CD14-positive monocyte (primary cell): ENCODE measurements at regions not wholly inside any gene's neighbourhood (a gene's known extent, or its start where the extent isn't known, plus 50 kb on each side); places are given as distances from the start of the nearest gene placed in this dataset.

ENCODE experiments used
- DNase-seq, 3 donors: peaks; one replicate each; pipeline ENCODE4 v3.0.0-alpha.2; 2011 to 2022
- H2AFZ ChIP-seq: 2 replicates; pipeline ENCODE4 v1.6.0; 2012; ENCODE audit warnings: mild to moderate bottlenecking, low read depth, low read length, inconsistent platforms; ENCODE audit not compliant: insufficient read depth, poor library complexity, severe bottlenecking
- H3K27ac ChIP-seq, 2 donors: 1 replicate in 1 of 2; 2 replicates in 1 of 2; pipeline ENCODE4 v1.5.1; 2012 to 2013; ENCODE audit warnings: low read length in 2 of 2, control low read depth in 1 of 2, inconsistent platforms in 1 of 2, low read depth in 1 of 2, mild to moderate bottlenecking in 1 of 2
- H3K27me3 ChIP-seq, 2 donors: one replicate each; pipeline versions ENCODE4 v1.6.0 to v1.6.1; 2011 to 2013; ENCODE audit warnings: low read length in 2 of 2; ENCODE audit not compliant: control insufficient read depth in 2 of 2, insufficient read depth in 2 of 2
- H3K36me3 ChIP-seq, 2 donors: replicated peaks in 1 of 2; 1 replicate in 1 of 2; 2 replicates in 1 of 2; pipeline versions ENCODE4 v1.5.1 to v1.6.1; 2012 to 2013; ENCODE audit warnings: low read length in 2 of 2, control low read depth in 1 of 2, inconsistent platforms in 1 of 2, mild to moderate bottlenecking in 1 of 2; ENCODE audit not compliant: insufficient read depth in 2 of 2, control insufficient read depth in 1 of 2
- H3K4me1 ChIP-seq, 2 donors: 1 replicate in 1 of 2; 2 replicates in 1 of 2; pipeline versions ENCODE4 v1.5.1 to v1.6.1; 2012 to 2013; ENCODE audit warnings: low read length in 2 of 2, control low read depth in 1 of 2, inconsistent platforms in 1 of 2, mild to moderate bottlenecking in 1 of 2, moderate library complexity in 1 of 2; ENCODE audit not compliant: insufficient read depth in 2 of 2, control insufficient read depth in 1 of 2
- H3K4me2 ChIP-seq: replicated peaks from 2 replicates; pipeline ENCODE3; 2012; ENCODE audit warnings: low read length, moderate library complexity, mild to moderate bottlenecking; ENCODE audit not compliant: poor library complexity, severe bottlenecking; ENCODE audit errors: extremely low read depth
- H3K4me3 ChIP-seq, 3 experiments: fragments of 200-600 bp in 1 of 3; sonication (generic) in 1 of 3; replicated peaks in 1 of 3; 1 replicate in 2 of 3; 2 replicates in 1 of 3; pipeline ENCODE4 v1.5.1; 2011 to 2013; ENCODE audit warnings: low read length in 3 of 3, mild to moderate bottlenecking in 3 of 3, control low read depth in 2 of 3, low read depth in 2 of 3, inconsistent platforms in 1 of 3, moderate library complexity in 1 of 3
- H3K79me2 ChIP-seq: 2 replicates; pipeline ENCODE4 v1.6.0; 2012; ENCODE audit warnings: mild to moderate bottlenecking, control low read depth, inconsistent platforms, low read length, moderate library complexity; ENCODE audit not compliant: insufficient read depth
- H3K9ac ChIP-seq: 2 replicates; pipeline ENCODE4 v1.6.0; 2017; ENCODE audit warnings: low read length, mild to moderate bottlenecking; ENCODE audit not compliant: insufficient read depth, poor library complexity, severe bottlenecking
- H3K9me3 ChIP-seq, 2 donors: replicated peaks in 1 of 2; 1 replicate in 1 of 2; 2 replicates in 1 of 2; pipeline versions ENCODE4 v1.5.1 to v1.6.1; 2012 to 2013; ENCODE audit warnings: low read length in 2 of 2, control low read depth in 1 of 2; ENCODE audit not compliant: control insufficient read depth in 1 of 2, insufficient read depth in 1 of 2
- H4K20me1 ChIP-seq: 2 replicates; pipeline ENCODE4 v1.6.0; 2012; ENCODE audit warnings: mild to moderate bottlenecking, low read length, control low read depth, moderate library complexity; ENCODE audit not compliant: insufficient read depth
- H3K27ac Mint-ChIP-seq, 7 donors: one replicate each; pipeline ENCODE4 v1.8.0; 2020; ENCODE audit warnings: mild to moderate bottlenecking in 7 of 7, mixed read lengths in 7 of 7, moderate library complexity in 6 of 7, inconsistent platforms in 2 of 7
- H3K27me3 Mint-ChIP-seq, 3 donors: one replicate each; pipeline ENCODE4 v1.8.0; 2021 to 2022; ENCODE audit warnings: low read depth in 3 of 3, mild to moderate bottlenecking in 3 of 3, mixed read lengths in 3 of 3, moderate library complexity in 3 of 3, inconsistent platforms in 1 of 3
- H3K36me3 Mint-ChIP-seq, 2 donors: one replicate each; pipeline ENCODE4 v1.8.0; 2020; ENCODE audit warnings: mixed read lengths in 2 of 2, inconsistent platforms in 1 of 2, mild to moderate bottlenecking in 1 of 2
- H3K4me1 Mint-ChIP-seq: one replicate; pipeline ENCODE4 v1.8.0; 2020; ENCODE audit warnings: mild to moderate bottlenecking, mixed read lengths
- H3K4me3 Mint-ChIP-seq, 2 donors: one replicate each; pipeline ENCODE4 v1.8.0; 2020; ENCODE audit warnings: mild to moderate bottlenecking in 2 of 2, mixed read lengths in 2 of 2, moderate library complexity in 1 of 2
- H3K9me3 Mint-ChIP-seq, 7 donors: one replicate each; pipeline ENCODE4 v1.8.0; 2020 to 2022; ENCODE audit warnings: mixed read lengths in 7 of 7, mild to moderate bottlenecking in 6 of 7, moderate library complexity in 6 of 7, inconsistent platforms in 2 of 7
- CTCF ChIP-seq: fragments of 200-600 bp; IDR thresholded peaks from one replicate; pipeline ENCODE4 v1.8.0; 2022; ENCODE audit warnings: antibody characterized with exemption, mild to moderate bottlenecking
- WGBS: methylation state at CpG from one replicate; pipeline ENCODE4 v1.1.5; 2013; ENCODE audit warnings: missing lambda C conversion rate; ENCODE audit not compliant: insufficient coverage; 5-methylcytosine and 5-hydroxymethylcytosine counted together
- intact Hi-C, 2 donors: fragments of 100-400 bp; cut with micrococcal nuclease; formaldehyde crosslinking; loops; one replicate each; pipeline versions ENCODE4 v1.15.0 to v1.15.1; 2023

- peaks cover 0 to 8% (median 4%) of the 10 kb centered on the region in 7 donors for H3K9me3 Mint-ChIP-seq
- no peak for TF ChIP-seq CTCF
- Histone ChIP-seq H3K9ac (no peak overlapping the region), H3K36me3 (no peaks in the 10 kb centered on the region), H3K4me1 (no peaks in the 10 kb centered on the region), H2AFZ (no peak overlapping the region), H3K4me2 (no peak overlapping the region), H3K27ac (no peak overlapping the region), H3K9me3 (no peaks in the 10 kb centered on the region), H3K4me3 (no peak overlapping the region), H4K20me1 (no peaks in the 10 kb centered on the region), H3K79me2 (no peaks in the 10 kb centered on the region), H3K27me3 (no peaks in the 10 kb centered on the region)
- DNase-seq = no peak
- H3K4me1 Mint-ChIP-seq = no peaks in the 10 kb centered on the region
- H3K4me3 Mint-ChIP-seq = no peak overlapping the region
- H3K27me3 Mint-ChIP-seq = peaks cover 4 to 6% (median 4%) of the 10 kb centered on the region in 3 donors
- no peaks in the 10 kb centered on the region for H3K36me3 Mint-ChIP-seq
- no peak overlapping the region for H3K27ac Mint-ChIP-seq
- intact Hi-C loops = no loop called here
Measured at GRCh38 chr14:31954991-31955390, 122.1 kb upstream of the ARHGAP5 start.

GRCh38 chr14:31955936-31956579 is 121.0 kb upstream of the ARHGAP5 start:
- no CpG with 5 or more reads among the region's 5 CpGs for WGBS
- TF ChIP-seq CTCF = no peak
- Histone ChIP-seq H3K27me3 (no peaks in the 10 kb centered on the region), H3K79me2 (no peaks in the 10 kb centered on the region), H3K27ac (no peak overlapping the region), H3K9me3 (peaks cover 0 to 3% of the 10 kb centered on the region in 2 donors), H4K20me1 (no peaks in the 10 kb centered on the region), H3K36me3 (no peaks in the 10 kb centered on the region), H3K4me1 (no peaks in the 10 kb centered on the region), H3K4me3 (no peak overlapping the region), H3K4me2 (no peak overlapping the region), H2AFZ (no peak overlapping the region), H3K9ac (no peak overlapping the region)
- intact Hi-C loops = no loop called here
- no peak overlapping the region for H3K4me3 Mint-ChIP-seq
- no peak for DNase-seq
- H3K27ac Mint-ChIP-seq = no peak overlapping the region
- no peaks in the 10 kb centered on the region for H3K36me3 Mint-ChIP-seq
- no peaks in the 10 kb centered on the region for H3K4me1 Mint-ChIP-seq
- H3K9me3 Mint-ChIP-seq = peaks cover 0 to 13% (median 9%) of the 10 kb centered on the region in 7 donors
- H3K27me3 Mint-ChIP-seq = peaks cover 4% of the 10 kb centered on the region in 3 donors
